ENCODE measurements at regions not wholly inside any gene's neighbourhood (a gene's known extent, or its start where the extent isn't known, plus 50 kb on each side); places are given as distances from the start of the nearest gene placed in this dataset.

DNA sequence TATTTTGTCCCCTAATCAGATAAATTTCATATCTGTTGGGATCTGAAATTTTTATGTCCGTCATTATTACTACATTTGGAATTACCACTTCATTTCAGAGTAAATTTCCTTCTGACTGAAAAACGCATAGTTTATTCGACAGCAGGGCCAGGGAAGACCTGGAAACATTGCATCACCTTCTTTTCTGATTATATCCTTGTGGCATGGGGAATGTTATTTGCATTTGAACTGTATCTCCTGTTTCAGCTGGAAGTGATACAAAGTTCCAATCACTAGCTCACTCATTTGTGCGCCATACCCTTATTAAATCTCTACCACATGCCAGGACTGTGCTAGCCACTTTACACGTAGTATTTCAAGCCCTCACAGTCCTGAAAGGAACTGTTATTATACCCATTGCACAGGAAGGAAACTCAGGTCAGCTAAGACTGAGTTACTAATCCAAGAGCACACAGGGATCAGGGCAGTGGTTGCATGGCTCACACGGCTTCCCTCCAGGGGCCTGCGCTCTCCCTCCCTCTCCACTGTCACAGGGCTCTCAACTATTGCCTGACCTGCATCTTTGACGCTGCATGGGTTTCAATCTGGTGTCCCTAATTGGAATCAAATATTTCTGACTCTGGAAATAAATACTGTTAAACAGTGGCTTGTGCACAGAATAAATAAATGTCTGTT, 84.4 kb upstream of the NANOS1 start:
- Histone ChIP-seq H3K27ac (ENCODE audit: low read length) (peak overlapping the region; percentile 9), H3K36me3 (ENCODE audit: control insufficient read depth, low read depth, low read length) (no peaks in the 10 kb centered on the region), H3K27me3 (ENCODE audit: control insufficient read depth, insufficient read depth, low read length) (no peaks in the 10 kb centered on the region), H3K4me1 (ENCODE audit: control insufficient read depth, low read depth, low read length) (peaks cover 12% of the 10 kb centered on the region), H3K4me3 (ENCODE audit: low read length) (no peak overlapping the region), H3K9me3 (ENCODE audit: control insufficient read depth, low read depth, low read length) (no peaks in the 10 kb centered on the region), H3K9ac (ENCODE audit: low read length) (no peak overlapping the region)

DNA sequence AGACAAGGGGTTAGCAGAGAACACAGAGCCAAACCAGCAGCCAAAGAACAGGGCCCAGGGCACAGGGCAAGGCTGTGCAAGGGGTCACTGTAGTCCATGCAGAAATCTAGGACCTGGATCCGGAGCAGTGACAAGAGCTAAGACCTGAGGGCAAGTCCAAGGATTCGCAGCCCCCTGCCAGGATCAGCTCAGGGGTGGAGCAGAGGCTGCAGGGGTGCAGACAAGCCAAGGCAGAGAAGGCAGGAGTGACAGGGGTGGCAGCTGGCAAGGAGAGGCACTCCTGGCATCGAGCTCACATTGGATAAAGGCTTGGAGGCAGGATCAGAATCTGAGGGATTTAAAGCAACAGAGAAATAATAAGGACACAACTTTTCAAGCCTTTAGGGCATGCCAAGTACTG, 80.7 kb upstream of the NANOS1 start:
- H3K4me3 ChIP-seq (ENCODE audit: low read length), result no peak overlapping the region
- no peak overlapping the region for H3K27ac ChIP-seq (ENCODE audit: low read length)
- peaks cover 12% of the 10 kb centered on the region for H3K4me1 ChIP-seq (ENCODE audit: control insufficient read depth, low read depth, low read length)
- no peak overlapping the region for H3K9ac ChIP-seq (ENCODE audit: low read length)
- H3K9me3 ChIP-seq (ENCODE audit: control insufficient read depth, low read depth, low read length), result no peaks in the 10 kb centered on the region
- no peaks in the 10 kb centered on the region for H3K36me3 ChIP-seq (ENCODE audit: control insufficient read depth, low read depth, low read length)
- H3K27me3 ChIP-seq (ENCODE audit: control insufficient read depth, insufficient read depth, low read length), result no peaks in the 10 kb centered on the region

DNA sequence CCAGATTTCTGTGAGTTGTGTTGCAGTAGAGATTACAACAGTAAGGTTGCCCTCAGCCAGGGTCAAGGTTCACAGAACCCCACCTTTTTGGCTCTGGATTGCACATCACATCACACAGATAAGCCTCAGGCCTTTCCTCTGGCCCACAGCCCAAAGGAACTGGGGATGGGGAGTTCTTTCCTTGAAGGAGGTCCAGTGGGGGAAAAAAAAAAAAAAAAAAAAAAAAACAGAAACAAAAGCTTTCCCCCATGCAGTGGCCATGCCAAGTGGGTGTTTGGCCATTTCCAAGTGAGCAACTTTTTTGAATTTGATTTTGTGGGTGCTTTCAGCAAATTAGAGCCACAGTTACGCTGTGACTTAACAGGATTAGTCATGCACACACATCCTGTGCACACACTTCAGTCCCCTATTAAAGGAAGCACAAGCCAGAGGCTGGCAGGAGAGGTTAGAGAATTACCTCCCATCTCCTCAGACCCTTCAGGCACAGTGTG, 79.3 kb upstream of the NANOS1 start:
- Histone ChIP-seq H3K27me3 (ENCODE audit: control insufficient read depth, insufficient read depth, low read length) (no peaks in the 10 kb centered on the region), H3K9ac (ENCODE audit: low read length) (no peak overlapping the region), H3K27ac (ENCODE audit: low read length) (no peak overlapping the region), H3K9me3 (ENCODE audit: control insufficient read depth, low read depth, low read length) (no peaks in the 10 kb centered on the region), H3K4me3 (ENCODE audit: low read length) (no peak overlapping the region), H3K36me3 (ENCODE audit: control insufficient read depth, low read depth, low read length) (no peaks in the 10 kb centered on the region), H3K4me1 (ENCODE audit: control insufficient read depth, low read depth, low read length) (peaks cover 3% of the 10 kb centered on the region)

DNA sequence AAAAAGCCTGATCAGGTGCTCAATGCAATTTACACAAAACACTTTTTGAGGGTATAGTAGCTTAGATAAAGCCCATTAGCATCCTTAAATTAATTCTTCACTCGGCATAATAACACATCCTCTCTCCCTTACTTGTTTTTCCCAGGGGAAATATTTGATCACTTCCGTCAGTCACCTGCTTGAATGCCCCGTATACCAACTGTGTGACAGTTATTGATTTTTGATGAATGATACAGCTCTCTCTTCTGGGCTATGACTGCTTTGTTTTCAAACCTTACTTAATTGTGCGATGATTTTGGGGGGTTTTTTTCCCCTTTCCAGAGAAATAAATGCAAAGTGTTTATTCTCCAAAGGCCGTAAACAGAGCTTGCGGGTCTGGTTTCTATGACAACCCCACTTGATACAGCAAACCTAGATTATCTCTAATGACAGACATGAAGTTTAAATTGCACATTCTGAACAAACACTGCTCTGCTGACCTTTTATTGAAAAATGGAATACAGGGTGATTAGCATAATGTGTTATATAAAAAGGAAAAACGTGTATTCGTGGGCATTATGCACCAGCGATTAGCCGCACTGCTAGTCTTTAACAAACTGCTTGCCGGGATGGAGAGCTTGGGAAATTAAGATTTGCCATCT, 78.4 kb upstream of the NANOS1 start:
- Histone ChIP-seq H3K4me1 (ENCODE audit: control insufficient read depth, low read depth, low read length) (peaks cover 5% of the 10 kb centered on the region), H3K36me3 (ENCODE audit: control insufficient read depth, low read depth, low read length) (no peaks in the 10 kb centered on the region), H3K4me3 (ENCODE audit: low read length) (no peak overlapping the region), H3K27ac (ENCODE audit: low read length) (no peak overlapping the region), H3K9ac (ENCODE audit: low read length) (no peak overlapping the region), H3K27me3 (ENCODE audit: control insufficient read depth, insufficient read depth, low read length) (no peaks in the 10 kb centered on the region), H3K9me3 (ENCODE audit: control insufficient read depth, low read depth, low read length) (no peaks in the 10 kb centered on the region)

DNA sequence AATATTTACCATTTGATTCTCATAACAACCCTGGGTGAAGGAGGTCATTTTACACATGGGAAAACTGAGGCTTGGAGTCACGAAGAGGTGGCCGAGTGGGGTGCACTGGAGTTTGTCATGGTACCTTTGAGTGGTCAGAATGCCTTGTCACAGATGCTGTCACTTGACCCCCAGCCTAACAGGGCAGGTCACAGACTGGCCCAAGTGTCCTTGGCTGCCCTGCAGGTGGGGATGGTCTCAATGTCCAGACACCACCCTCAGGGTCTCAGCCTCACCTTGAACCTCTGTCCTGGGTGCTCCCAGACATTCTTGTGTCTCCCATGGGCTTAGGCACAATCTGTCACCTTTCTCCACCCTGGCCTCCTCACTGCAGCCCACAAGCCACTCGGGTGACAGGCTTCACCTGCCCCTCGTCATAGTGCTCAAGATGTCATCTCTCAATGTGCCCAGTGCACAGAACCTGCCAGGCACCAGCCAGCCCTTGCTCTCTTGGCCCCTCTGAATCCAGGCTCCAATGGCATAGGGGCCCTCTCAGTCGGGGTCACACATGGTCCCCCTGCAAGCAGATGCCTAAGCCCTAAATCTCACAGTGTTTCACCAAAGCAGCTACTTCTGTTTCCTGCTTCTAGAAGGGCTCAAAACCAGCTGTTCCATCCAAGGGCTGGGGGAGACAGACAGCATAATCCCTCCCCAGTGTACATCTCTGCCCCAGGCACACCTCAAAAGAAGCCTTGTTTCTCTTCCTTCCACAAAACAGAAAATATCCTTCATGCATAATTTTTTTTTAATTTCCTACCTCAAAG, 76.8 kb upstream of the NANOS1 start:
- Histone ChIP-seq H3K9me3 (ENCODE audit: control insufficient read depth, low read depth, low read length) (no peaks in the 10 kb centered on the region), H3K27ac (ENCODE audit: low read length) (no peak overlapping the region), H3K4me1 (ENCODE audit: control insufficient read depth, low read depth, low read length) (peaks cover 5% of the 10 kb centered on the region)

DNA sequence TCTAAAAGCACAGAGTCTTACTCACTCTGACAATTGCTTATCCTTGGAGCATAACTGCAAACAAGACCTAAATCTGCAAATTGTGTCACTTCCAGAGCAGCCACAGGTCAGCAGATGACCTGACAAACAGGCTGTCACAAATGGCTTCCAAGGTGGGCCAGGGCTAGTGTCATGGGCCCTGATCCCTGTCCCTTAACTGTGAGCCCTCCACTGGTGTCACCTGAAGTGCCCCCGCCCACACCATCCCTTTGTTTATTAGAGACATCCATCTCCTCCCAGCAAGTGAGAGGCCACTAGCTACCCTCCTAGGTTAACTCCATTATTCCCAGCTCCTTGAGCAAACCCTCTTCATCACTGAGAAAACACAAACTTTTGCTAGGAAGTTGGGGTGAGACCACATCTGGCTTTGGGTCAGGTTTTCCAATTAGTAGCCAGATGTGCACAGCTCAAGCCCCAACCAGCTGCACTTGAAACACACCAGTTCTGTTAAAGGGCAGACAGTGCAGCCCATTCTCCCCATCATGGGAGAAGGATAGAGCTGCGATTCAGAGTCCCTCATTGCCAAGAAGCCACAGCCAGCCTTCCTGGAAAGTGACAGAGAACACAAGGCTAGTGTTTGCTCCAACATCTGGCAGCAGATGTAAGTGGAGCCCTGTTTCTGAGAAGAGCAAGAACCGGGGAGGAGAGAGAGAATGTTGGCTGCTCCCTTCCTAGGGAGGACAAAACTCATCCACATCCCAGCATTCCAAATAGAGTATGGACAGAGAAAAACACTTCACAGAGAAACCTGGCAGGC, 75.7 kb upstream of the NANOS1 start:
- peaks cover 5% of the 10 kb centered on the region for H3K4me1 ChIP-seq (ENCODE audit: control insufficient read depth, low read depth, low read length)
- no peaks in the 10 kb centered on the region for H3K36me3 ChIP-seq (ENCODE audit: control insufficient read depth, low read depth, low read length)
- no peak overlapping the region for H3K9ac ChIP-seq (ENCODE audit: low read length)
- H3K27ac ChIP-seq (ENCODE audit: low read length), result no peak overlapping the region
- no peaks in the 10 kb centered on the region for H3K9me3 ChIP-seq (ENCODE audit: control insufficient read depth, low read depth, low read length)
- H3K27me3 ChIP-seq (ENCODE audit: control insufficient read depth, insufficient read depth, low read length), result no peaks in the 10 kb centered on the region
- no peak overlapping the region for H3K4me3 ChIP-seq (ENCODE audit: low read length)

More for the DNA sequence above, 76.8 kb upstream of the NANOS1 start:
- no peak overlapping the region for H3K4me3 ChIP-seq (ENCODE audit: low read length)
- H3K9ac ChIP-seq (ENCODE audit: low read length), result no peak overlapping the region
- no peaks in the 10 kb centered on the region for H3K36me3 ChIP-seq (ENCODE audit: control insufficient read depth, low read depth, low read length)
- no peaks in the 10 kb centered on the region for H3K27me3 ChIP-seq (ENCODE audit: control insufficient read depth, insufficient read depth, low read length)

DNA sequence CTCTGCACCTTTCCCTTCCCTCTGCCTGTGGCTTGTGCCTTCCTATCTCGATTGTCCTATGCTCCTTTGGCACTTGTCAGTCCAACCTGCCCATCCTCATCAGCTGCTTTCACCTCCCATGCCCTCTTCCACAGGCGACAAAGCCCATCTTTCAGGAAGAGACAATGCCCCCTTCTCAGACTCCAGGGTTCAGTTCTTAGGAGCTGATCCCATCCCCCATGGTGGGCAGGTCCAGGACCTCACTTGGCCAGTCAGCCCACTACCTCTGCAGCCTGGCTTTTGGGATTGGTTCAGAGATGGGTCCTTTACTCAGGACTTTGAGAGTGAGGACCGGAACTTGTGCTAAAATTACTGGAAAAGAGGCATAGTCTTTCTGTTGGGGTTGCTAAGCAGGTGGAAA, 74.0 kb upstream of the NANOS1 start:
- no peaks in the 10 kb centered on the region for H3K9me3 ChIP-seq (ENCODE audit: control insufficient read depth, low read depth, low read length)
- peaks cover 5% of the 10 kb centered on the region for H3K4me1 ChIP-seq (ENCODE audit: control insufficient read depth, low read depth, low read length)
- H3K36me3 ChIP-seq (ENCODE audit: control insufficient read depth, low read depth, low read length), result no peaks in the 10 kb centered on the region
- no peak overlapping the region for H3K4me3 ChIP-seq (ENCODE audit: low read length)
- no peaks in the 10 kb centered on the region for H3K27me3 ChIP-seq (ENCODE audit: control insufficient read depth, insufficient read depth, low read length)
- no peak overlapping the region for H3K9ac ChIP-seq (ENCODE audit: low read length)
- H3K27ac ChIP-seq (ENCODE audit: low read length), result no peak overlapping the region

DNA sequence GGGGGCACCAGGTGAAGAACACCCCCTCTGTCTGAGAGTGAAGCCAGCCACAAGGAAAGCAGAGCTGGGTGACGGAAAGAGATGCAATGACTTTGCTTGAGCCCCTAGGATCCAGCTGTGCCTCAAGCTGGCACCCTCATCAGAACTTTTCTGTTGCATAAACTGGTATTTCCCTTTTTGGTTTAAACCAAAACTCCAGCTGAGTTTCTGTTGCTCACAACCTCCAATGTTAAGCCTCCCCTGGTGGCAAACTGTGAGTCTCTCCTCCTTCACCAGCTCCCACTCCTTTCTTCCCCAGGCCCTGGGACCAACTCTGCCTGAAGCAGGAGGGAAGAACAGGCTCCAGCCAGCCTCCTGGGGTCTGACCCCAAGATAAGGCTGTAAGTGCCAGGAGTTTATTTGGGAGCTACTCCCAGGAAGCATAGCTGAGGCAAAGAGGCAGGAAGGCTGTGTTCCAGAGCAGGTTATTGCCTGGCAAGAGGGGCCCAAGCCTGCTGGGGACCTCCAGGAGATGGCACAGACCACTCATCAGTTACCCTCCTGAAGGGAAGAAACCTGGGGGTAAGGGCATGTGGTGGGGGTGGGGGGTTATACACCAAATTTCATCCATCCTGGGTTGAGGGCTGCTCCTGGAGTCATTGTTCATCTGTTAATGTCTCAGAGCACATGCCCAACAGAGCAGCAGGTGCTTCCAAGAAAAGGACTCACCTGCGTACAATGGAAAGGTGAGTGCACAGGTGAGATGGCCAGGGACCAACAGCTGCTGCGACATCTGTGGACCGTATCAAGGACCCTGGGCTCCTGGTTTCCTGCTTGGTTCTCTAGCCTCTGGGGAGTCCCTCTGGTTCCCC, 73.3 kb upstream of the NANOS1 start:
- H3K4me1 ChIP-seq (ENCODE audit: control insufficient read depth, low read depth, low read length), result peaks cover 5% of the 10 kb centered on the region
- H3K27me3 ChIP-seq (ENCODE audit: control insufficient read depth, insufficient read depth, low read length), result no peaks in the 10 kb centered on the region
- no peak overlapping the region for H3K27ac ChIP-seq (ENCODE audit: low read length)
- no peaks in the 10 kb centered on the region for H3K9me3 ChIP-seq (ENCODE audit: control insufficient read depth, low read depth, low read length)
- no peak overlapping the region for H3K4me3 ChIP-seq (ENCODE audit: low read length)
- no peak overlapping the region for H3K9ac ChIP-seq (ENCODE audit: low read length)
- no peaks in the 10 kb centered on the region for H3K36me3 ChIP-seq (ENCODE audit: control insufficient read depth, low read depth, low read length)

DNA sequence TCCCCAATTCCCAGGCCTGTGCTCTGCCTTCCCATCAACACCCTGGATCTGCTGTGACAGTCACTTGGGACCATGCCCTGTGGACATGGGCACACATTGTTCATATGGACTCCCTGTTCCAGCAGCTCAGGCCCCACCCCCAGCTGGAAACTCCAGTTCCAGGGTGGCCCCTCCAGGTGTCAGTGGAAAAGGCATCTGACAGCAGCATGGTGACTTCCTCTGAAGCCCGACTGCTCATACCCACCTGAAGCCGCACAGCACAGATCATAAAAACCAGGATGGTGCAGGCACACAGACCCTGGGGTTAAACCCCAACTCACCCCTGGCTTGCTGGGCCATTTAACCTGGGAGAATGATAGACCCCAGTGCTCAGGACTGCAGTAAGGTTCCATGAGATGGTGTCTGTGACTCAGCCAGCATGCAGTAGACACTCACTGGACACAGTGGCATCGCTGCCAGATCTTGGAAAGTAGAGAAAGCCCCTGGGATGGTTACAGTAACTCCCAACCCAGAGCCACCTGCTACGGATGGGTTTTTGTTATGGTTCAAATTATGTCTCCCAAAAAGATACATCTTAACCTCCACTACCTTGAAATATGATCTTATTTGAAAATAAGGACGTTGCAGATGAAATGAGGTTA, 72.6 kb upstream of the NANOS1 start:
- Histone ChIP-seq H3K36me3 (ENCODE audit: control insufficient read depth, low read depth, low read length) (no peaks in the 10 kb centered on the region), H3K27ac (ENCODE audit: low read length) (no peak overlapping the region), H3K27me3 (ENCODE audit: control insufficient read depth, insufficient read depth, low read length) (no peaks in the 10 kb centered on the region), H3K9ac (ENCODE audit: low read length) (no peak overlapping the region), H3K4me3 (ENCODE audit: low read length) (no peak overlapping the region), H3K9me3 (ENCODE audit: control insufficient read depth, low read depth, low read length) (no peaks in the 10 kb centered on the region), H3K4me1 (ENCODE audit: control insufficient read depth, low read depth, low read length) (peaks cover 5% of the 10 kb centered on the region)

DNA sequence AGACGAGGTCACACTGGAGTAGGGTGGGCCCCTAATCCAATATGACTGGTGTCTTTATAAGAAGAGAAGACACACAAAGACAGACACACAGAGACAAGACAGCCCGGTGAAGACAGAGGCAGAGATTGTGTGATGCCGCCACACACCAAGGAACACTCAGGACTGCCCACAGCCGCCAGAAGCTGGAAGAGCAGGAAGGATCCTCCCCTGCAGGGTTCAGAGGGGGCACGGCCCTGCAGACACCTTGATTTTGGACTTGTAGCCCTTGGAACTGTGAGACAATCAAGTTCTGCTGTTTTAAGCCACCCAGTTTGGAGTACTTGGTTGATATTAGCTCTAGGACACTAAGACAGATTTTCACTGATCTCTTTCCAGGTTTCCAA, 72.1 kb upstream of the NANOS1 start:
- no peak overlapping the region for H3K27ac ChIP-seq (ENCODE audit: low read length)
- no peak overlapping the region for H3K9ac ChIP-seq (ENCODE audit: low read length)
- no peak overlapping the region for H3K4me3 ChIP-seq (ENCODE audit: low read length)
- H3K36me3 ChIP-seq (ENCODE audit: control insufficient read depth, low read depth, low read length), result no peaks in the 10 kb centered on the region
- no peaks in the 10 kb centered on the region for H3K9me3 ChIP-seq (ENCODE audit: control insufficient read depth, low read depth, low read length)
- peaks cover 5% of the 10 kb centered on the region for H3K4me1 ChIP-seq (ENCODE audit: control insufficient read depth, low read depth, low read length)
- H3K27me3 ChIP-seq (ENCODE audit: control insufficient read depth, insufficient read depth, low read length), result no peaks in the 10 kb centered on the region
